CD4-positive, alpha-beta T cell treated with Interleukin-12 subunit alpha and Interleukin-12 subunit beta, for 1 hour (primary cell): ENCODE measurements at regions not wholly inside any gene's neighbourhood (a gene's known extent, or its start where the extent isn't known, plus 50 kb on each side); places are given as distances from the start of the nearest gene placed in this dataset.
"Not testable (repeated sequence)": the region's sequence is repeated elsewhere in the genome, so short reads cannot be mapped to it uniquely, and the experiment has no call there.

Experiments
- DNase-seq: peaks from one replicate; pipeline ENCODE4 v3.0.0-alpha.2; 2020

DNA sequence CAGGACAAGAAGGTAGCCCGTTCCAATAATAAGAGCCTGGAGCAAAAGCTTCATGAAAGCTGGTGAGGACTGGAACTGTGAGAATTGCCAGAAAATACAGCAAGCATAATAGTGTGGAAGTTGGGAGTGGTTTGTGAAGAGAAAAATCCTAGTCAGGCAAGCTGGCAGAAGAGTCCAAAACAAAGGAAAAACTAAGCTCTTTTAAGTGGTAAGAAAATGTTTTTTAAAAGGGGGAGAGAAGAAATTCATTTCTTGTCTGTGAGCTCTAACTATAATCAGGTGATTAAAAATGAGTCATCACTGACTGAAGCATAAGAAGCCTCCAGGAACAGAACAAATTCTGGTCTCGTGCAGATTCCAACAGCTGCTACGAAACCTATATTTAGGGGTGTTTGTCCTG lies 102.6 kb downstream of the CAAP1 start:
- DNase-seq = no peak

DNA sequence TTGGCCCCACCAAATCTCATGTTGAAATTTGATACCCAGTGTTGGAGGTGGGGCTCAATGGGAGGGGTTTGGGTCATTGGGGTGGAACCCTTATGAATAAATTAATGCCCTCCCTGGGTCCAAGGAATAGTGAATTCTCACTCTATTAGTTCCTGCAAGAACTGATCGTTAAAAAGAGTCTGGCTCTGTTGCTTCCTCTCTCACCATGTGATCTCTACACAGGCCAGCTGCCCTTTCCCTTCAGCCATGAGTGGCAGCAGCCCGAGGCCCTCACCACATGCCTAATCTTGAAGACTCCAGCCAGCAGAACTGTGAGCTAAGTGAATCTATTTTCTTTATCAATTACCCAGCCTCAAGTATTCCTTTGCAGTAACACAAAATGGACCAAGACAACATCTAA lies 106.0 kb downstream of the CAAP1 start:
- DNase-seq = no peak

DNA sequence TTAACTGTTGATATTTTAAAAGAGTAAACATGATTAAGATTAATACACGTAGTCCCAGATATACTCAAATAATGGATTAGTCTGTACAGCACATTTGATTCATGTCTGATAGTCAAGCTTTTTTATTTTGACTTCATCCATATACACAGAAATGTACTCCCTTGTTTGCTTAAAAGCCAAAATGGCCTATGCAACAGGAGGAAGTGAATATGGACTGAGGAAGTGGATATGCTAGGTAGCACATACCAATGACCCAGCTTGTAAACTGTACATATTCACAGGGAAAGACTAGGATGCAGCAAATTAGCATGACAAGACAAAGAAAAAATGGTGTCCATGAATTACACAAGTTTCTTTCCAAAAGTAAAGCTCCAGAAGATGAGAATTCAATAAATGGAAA lies 109.7 kb downstream of the CAAP1 start:
- no peak for DNase-seq

DNA sequence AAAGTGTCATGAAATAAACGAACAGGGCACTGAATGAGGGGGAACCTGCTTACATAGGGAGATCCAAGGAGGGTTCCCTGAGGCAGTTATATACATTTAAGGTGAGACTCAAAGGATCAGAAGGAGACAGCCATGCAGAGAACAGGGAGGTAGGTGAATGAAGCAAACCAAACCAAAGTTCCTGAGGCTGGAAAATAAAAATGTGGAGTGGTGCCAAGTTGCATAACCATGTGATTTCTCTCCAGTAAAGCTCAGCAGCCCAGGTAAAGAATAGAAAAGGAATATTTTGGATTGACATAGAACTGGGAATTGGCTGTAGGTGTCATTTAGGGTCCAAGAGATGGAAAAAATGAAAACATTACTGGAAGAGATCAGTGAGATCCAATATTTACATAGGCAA lies 110.7 kb downstream of the CAAP1 start:
- no peak for DNase-seq

DNA sequence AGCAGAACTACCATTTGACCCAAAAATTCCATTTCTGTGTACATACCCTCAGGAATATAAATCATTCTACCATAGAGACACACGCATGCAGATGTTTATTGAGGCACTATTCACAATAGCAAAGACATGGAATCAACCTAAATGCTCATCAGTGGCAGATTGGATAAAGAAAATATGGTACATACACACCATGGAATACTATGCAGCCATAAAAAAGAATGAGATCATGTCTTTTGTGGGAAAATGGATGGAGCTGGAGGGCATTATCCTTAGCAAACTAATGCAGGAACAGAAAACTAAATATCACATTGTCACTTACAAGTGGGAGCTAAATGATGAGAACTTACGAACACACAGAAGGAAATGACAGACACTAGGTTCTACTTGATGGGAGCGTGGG lies 112.3 kb downstream of the CAAP1 start:
- not testable (repeated sequence) for DNase-seq

DNA sequence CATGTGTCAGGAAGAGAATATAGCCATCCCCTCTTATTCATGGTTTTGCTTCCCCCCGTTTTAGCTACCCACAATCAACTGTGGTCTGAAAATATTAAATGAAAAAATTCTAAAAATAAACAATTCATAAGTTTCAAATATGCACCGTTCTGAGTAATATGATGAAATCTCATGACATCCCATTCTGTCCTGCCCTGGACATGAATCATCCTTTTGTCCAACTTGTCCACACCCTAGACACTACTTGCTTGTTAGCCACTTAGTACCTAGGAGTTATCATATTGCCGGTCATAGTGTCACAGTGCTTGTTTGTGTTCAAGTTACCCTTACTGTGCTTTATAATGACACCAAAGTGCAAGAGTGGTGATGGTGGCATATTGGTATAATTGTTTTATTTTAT lies 113.5 kb downstream of the CAAP1 start:
- DNase-seq = no peak

DNA sequence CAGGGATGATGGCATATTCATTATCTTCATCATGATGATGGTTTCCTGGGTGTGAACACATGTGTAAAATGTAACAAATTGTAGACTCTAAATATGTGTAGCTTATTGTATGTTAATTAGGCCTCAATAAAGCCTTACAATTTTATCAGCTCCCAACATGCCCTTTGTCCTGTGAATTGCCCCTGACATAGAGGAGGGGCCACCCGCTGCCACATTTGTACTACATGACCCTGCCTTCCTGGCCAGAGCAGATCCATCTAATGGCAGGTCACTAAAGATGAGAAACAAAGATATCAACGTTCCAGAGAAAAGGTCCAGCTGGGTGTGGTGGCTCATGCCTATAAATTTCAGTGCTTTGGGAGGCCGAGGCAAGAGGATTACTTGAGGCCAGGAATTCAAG lies 117.2 kb downstream of the CAAP1 start:
- no peak for DNase-seq

DNA sequence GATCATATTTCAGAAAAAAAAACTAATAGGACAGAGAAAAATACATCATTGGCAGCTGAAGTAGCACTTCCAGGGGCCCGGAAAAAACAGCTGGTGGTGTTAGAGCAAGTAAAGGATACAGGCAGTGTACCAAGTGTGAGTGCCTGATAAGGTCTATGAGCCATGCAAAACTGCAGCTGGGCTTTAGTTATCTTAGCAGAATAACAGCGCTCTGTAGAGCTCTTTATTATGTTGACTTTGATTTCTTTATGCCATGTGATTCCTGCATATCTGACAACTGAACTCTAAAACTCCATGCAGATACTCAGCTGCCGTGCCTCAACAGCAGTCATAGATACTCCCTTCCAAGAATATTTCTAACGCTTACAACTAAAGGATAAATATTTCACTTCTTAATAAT lies 119.5 kb downstream of the CAAP1 start:
- no peak for DNase-seq

DNA sequence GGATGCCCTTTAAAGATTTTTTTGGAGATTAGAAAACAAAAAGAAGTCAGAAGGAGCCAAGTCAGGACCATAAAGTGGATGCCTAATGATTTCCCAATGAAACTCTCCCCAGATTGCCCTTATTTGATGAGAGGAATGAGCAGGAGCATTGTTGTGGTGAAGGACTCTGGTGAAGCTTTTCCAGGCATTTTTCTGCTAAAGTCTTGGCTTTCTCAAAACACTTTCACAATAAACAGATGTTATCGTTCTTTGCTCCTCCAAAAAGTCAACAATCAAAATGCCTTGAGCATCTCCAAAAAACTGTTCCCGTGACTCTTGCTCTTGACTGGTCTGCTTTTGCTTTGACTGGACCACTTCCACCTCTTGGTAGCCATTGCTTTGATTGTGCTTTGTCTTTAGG lies 121.8 kb downstream of the CAAP1 start:
- DNase-seq = no peak

DNA sequence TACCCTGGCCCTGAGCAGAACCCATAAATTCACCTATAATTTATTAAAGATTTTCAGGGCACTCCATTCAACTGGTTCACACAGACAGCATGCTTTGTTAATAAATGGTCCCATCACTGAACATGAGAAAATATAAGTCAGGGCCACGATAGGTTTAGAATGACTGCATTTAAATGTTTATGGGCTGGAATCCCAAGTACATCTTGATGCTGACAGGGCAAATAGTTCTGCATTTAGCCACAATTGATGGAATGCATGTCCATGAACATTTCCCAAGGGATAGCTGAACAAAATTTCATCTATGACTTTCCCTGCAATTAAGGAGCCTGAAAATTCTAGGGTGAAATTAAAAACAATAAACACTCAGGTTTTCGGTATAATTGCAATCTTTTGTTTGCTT lies 124.5 kb downstream of the CAAP1 start:
- no peak for DNase-seq

DNA sequence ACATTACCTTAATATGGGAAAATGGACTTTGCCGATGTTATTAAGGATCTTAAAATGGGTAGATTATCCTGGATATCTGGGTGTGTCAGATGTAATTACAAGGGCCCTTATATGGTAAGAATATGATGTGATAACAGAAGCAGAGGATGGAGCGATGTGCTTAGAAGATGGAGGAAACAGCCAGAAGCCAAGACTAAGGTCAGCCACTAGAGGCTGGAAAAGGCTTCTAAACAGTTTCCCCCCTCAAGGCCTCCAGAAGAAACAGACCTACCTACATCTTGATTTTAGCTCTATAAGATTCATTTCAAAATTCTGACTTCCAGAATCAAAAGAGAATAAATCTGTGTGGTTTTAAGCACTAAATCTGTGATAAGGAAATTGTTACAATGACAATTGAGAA lies 131.9 kb downstream of the CAAP1 start:
- DNase-seq = no peak

DNA sequence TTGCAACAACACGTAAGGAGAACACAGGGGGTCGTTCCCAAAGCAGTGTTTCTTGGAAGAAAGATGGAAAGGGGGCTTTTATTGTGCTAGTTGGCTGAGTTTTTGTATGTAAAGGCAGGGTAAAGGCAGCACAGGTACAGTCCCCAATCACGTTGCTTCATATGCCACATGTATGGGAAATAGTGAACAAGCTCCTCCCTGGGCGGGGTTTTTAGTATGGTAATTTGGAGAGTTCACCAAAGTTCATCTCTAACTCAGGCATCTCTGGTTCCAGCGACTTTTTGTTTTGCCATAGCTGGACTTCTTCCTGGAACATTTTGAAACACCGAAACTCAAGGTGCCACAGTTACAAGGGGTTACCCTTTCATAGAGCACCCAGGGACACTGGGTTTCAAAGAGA lies 133.9 kb downstream of the CAAP1 start:
- no peak for DNase-seq

DNA sequence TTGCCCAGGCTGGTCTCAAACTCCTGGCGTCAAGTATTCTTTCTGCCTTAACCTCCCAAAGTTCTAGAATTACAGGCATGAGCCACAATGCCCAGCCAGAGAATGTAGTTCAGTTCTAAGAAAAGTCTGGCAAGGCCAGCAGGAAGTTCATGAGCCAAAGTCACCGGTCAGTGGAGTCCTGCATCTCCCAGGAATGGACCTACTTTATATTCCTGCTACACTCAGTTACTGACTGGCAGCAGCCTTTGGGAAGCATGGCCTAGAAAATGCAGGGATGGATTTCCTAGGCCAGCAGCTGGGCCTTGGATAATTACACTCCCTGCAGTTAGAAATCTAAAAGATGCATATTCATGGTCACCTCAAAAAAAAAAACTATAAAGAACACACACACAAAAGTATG lies 135.7 kb downstream of the CAAP1 start:
- DNase-seq = no peak

DNA sequence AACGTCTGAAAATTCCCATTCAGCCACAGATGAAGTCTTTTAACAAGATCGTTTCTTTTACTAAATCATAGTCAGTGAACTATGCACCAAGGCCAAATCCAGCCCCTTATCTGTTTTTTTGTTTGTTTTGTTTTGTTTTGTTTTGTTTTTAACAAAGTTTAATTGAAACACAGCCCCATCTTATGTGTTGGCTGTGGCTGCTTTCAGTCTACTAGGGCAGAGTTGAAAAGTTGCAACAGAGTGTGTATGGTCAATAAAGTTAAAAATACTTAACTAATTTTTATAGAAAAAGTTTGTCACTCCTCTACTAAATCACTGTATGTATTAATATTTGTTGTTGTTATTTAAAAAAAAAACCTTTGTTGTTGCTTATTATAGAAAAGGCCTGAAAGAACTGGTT lies 137.1 kb downstream of the CAAP1 start:
- DNase-seq = no peak

DNA sequence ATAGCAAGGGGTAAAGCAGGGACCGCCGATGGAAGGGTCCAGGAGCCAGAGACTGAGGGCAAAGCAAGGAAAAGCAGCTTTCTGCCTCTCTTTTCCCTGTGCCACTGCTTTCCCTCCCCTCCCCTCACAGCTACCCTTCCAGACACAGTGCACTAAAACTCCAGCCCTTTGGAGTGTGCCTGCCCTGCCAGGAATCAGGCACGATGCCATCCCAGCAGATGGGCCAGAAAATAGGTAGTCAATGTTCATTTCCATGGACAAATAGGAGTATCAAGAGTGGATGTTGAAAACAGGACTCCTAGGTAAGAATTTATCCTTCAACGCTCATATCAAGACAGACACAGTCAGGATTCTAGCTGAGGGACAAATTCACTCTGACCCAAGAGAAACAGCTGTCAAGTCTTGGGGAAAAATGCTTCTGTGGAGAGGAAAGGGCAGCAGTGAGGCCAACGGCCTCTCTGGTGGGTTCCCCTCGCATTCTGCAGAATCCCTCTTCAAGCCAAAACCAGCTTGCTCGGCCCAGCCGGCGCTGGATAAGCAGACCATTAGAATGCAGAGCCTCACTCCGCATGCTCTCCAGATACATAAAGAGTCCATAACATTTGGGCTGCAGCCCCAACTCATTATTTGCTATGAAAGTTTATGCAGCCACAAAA lies 138.0 kb downstream of the CAAP1 start:
- DNase-seq = no peak

DNA sequence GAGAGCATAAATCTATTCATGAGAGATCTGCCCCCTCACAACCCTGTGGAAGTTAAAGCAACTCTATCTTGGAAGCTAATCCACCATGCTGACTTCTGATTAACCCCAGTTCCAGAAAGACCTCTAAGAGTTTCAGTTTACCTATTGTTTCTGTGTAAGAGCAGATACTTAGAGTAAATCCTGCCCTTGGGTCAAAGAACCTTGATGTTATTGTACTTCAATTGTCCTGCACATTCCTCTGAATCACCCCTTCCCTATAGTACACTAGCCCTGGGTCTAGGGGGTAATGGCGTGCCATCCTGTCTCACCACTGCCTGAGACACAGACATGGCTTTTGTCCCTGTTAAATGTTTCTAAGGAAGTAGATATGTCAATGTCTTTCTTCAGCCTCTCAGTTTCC lies 138.6 kb downstream of the CAAP1 start:
- DNase-seq = no peak

DNA sequence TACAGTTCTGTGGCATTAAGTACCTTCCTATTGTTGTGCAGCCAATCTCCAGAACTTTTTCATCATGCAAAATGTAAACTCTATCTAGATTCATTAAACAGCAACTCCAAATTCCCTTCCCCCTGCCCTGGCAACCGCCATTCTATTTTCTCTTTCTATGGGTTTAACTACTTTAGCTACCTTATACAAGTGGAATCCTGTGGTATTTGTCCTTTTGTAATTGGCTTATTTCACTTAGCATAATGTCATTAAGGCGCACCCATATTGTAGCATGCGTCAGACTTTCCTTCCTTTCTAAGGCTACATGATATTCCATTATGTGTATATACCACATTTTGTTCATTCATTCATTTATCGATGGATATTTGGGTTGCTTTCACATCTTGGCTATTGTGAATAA lies 142.4 kb downstream of the CAAP1 start:
- DNase-seq = no peak

DNA sequence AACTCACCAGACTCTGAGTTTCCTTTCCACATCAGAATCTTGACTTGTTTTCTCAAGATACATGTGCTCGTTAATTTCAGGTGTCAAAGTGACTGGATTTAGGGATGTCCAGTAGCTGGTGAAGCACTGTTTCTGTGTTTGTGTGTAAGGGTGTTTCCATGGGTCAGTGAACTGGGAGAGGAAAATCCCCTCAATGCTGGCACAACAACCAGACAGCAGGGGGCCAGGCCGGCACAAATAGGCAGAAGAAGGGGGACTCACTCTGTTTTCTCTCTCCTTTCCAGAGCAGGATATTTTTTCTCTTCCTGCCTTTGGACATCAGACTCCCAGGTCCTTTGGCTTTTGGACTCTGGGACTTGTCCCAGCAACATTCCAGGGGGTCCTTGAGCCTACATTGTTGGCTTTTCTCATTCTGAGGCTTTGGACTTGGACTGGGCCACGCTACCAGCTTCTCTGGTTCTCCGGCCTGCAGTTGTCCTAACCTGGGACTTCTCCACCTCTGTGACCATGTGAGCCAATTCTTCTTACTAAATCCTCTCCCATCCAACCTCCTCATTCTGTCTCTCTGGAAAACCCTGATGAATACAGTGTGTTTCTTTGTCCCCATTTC lies 144.0 kb downstream of the CAAP1 start:
- DNase-seq = no peak

DNA sequence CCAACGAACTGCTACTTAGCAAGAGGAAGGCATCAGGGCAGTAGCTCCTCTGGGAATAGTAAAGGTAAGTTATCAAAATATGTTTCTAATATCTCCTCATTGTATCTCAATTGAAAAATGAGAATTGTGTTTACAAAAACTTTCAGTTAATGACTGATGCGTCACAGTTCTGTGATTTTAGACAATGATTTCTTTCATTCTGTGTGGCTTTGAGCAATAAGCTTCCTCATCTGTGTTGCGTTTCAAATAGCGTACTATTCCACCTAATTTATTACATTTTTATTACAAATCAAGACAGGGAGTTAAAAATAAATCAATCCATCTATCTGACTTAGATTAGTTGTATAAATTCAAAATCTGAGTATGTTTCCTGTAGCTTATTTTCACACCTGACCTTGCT lies 145.0 kb downstream of the CAAP1 start:
- DNase-seq = no peak

DNA sequence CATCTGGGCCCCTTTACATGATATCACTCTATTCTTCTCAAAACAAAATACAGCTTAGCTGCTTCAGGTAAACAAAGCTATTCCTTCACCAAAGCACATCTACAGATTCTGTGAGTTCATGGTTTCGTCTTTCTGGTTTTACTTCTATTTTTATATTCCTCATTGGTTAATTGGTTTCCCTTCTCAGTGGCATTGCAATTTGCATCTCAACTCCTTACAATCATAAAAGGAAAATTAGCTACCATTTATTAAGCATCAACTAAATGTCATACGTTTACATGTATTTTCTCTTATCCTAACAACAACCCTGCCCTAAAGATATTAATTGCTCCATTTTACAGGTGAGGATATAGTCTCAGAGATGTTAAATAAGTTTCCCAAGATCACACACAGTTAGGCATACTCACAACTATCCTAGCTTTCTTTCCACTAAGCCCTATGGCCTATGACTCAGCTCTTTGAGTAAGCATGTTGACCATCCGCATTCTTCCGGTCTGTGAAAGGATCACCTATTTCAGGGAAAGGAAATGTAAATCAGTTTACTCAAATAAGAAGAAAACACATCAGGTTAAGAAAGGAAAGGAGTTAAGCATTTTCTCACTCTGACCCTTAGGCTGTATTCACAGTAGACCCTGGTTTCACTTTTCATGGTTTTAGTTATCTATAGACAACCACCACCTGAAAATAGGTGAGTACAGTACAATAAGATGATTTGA lies 146.1 kb downstream of the CAAP1 start:
- no peak for DNase-seq

DNA sequence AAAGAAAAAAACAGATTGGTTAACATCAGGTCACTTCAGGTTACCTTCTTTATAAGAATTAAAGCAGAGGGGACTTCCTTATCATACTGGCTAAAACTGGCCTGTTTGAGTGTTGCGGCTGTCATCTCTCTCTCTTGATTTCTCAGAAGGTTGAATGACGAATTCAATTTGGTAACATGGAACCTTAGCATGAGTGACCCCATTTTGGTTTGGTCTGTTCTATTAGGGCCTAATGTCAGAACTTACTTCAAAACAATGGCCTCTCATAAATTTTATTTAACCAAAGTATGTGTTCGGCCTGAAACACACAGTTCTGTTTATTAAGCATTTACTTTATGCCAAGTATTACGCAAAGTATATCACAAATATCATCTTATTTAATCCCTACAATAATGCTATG lies 147.5 kb downstream of the CAAP1 start:
- no peak for DNase-seq

DNA sequence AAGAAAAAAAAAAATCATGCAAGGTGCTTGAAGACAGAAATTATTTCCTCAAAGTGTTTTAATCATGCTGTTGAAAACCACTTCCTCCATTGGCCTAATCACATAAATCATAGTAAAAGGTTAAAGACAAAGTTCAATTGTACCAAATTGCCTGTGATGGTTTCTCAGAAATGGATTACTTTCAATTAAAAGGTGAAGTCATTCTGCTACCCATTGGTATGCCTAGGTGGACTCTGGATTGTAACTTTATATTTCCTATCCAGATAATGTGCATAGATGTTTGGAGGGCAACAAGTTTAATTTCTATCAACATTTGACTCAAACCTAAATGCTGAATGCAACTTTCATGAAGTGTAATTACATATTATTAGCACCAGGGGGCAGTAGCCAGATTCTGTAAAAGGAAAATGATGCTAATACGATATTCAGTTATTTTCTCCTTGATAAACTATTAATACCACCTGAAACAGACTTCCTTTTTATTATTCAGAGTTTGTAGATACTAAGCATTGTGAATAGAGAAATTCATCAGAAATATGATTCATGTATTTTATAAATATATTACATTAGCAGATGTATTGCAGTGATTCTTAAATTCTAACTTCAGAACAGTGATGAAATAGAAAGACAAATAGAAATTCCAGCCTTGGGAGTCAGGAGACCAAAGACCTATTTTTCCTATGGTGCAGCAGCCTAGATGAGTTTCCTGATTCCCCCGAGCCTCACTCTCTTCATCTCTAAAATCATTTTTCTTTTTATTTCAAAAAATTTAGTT lies 148.2 kb downstream of the CAAP1 start:
- peak; percentile 10 for DNase-seq

DNA sequence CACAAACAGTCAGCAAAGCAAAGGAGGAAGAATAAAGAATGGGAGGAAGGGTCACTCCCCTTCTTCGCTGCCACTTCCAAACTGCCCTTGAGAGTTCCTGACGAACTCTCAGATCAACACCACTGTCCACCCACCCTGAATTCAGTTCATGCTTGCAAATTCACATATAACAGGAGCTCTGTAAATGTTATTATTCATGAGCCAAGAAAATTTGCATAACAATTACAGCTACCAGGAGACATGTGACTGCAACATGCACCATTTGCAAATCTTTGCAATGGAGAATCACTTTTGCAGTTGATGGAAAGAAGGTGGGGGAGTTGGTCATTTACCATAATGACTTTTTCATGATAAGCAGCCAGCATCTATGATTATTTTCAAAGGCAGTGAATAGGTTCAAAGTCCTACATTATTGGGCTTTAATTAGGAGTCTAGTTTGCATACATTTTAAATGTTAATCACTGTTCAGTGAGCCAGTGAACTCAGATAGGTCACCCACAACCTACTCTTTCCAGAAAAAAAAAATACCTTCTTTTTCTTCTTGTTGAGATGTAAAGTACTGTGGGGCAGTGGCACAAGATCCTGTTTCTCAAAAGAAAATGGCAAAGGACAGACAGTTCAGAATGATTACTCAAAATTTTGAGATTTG lies 149.7 kb downstream of the CAAP1 start:
- DNase-seq = no peak
